ENCODE measurements at regions not wholly inside any gene's neighbourhood (a gene's known extent, or its start where the extent isn't known, plus 50 kb on each side); places are given as distances from the start of the nearest gene placed in this dataset.

DNA sequence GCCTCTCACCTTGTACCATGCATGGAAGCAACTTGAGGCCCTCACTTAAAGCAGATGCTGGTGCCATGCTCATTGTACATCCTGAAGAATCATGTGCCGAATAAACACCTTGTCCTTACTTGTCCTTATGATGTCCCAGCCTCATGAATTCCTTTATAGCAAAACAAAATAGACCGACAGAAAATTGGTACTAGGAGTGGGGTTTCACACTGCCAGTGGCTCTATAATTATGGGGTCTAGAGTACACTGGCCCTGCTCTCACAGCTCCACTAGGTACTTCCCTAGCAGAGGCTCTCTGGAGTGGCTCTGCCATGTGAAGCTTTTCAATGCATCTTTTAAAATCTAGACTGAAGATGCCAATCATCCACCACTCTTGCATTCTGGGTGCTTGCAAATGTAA, 101.2 kb downstream of the HTR1B start:
- Histone ChIP-seq H3K9me3 (ENCODE audit: low read depth) (no peaks in the 10 kb centered on the region), H3K4me2 (no peak overlapping the region), H3K27ac (no peak overlapping the region), H3K4me1 (ENCODE audit: insufficient read depth) (no peaks in the 10 kb centered on the region), H3K36me3 (replicated peaks; ENCODE audit: insufficient read depth, low read depth) (no peaks in the 10 kb centered on the region), H4K20me1 (ENCODE audit: insufficient read depth, poor library complexity, severe bottlenecking) (no peaks in the 10 kb centered on the region), H3K4me3 (no peak overlapping the region), H2AFZ (no peak overlapping the region), H3K27me3 (no peaks in the 10 kb centered on the region), H3K9me2 (replicated peaks; ENCODE audit: insufficient read depth) (no peaks in the 10 kb centered on the region), H3K79me2 (no peaks in the 10 kb centered on the region)
- no peak for DNase-seq (ENCODE audit: low spot score)
- WGBS (ENCODE audit: low lambda C conversion rate, missing lambda C conversion rate), result 94% methylated on average over 2 of the region's 2 CpGs
- no peak for TF ChIP-seq EZH2phosphoT487 (IDR thresholded peaks at IDR 0.05; ENCODE audit: low read depth, severe bottlenecking, unreplicated experiment)
- TF ChIP-seq EZH2 (IDR thresholded peaks at IDR 0.05; ENCODE audit: borderline replicate concordance), result no peak
- TF ChIP-seq, protein P1, sequence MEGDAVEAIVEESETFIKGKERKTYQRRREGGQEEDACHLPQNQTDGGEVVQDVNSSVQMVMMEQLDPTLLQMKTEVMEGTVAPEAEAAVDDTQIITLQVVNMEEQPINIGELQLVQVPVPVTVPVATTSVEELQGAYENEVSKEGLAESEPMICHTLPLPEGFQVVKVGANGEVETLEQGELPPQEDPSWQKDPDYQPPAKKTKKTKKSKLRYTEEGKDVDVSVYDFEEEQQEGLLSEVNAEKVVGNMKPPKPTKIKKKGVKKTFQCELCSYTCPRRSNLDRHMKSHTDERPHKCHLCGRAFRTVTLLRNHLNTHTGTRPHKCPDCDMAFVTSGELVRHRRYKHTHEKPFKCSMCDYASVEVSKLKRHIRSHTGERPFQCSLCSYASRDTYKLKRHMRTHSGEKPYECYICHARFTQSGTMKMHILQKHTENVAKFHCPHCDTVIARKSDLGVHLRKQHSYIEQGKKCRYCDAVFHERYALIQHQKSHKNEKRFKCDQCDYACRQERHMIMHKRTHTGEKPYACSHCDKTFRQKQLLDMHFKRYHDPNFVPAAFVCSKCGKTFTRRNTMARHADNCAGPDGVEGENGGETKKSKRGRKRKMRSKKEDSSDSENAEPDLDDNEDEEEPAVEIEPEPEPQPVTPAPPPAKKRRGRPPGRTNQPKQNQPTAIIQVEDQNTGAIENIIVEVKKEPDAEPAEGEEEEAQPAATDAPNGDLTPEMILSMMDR (IDR thresholded peaks at IDR 0.05; ENCODE audit: poor library complexity), result no peak

DNA sequence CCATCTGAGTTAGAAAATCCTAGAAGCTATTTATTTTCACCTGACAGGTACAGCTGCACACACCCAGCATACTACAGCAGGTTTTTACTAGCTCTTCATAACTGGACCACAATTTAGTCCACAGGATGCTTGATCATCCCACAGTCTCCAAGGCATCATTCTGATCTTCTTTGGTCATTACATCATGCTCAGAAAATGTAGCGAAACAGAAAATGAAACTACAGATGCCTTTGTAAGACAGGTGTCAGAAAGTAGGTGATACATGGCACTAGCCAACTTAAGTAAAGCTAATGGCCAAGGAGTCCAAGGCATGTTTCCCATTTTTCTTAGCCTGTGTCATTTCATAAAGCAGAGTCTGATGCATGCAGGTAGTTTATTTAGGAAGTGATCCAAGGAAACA, 102.3 kb downstream of the HTR1B start:
- Histone ChIP-seq H3K9me3 (ENCODE audit: low read depth) (no peaks in the 10 kb centered on the region), H3K36me3 (replicated peaks; ENCODE audit: insufficient read depth, low read depth) (no peaks in the 10 kb centered on the region), H3K4me3 (no peak overlapping the region), H3K79me2 (no peaks in the 10 kb centered on the region), H3K4me1 (ENCODE audit: insufficient read depth) (no peaks in the 10 kb centered on the region), H4K20me1 (ENCODE audit: insufficient read depth, poor library complexity, severe bottlenecking) (no peaks in the 10 kb centered on the region), H3K27ac (no peak overlapping the region), H2AFZ (no peak overlapping the region), H3K27me3 (no peaks in the 10 kb centered on the region), H3K9me2 (replicated peaks; ENCODE audit: insufficient read depth) (no peaks in the 10 kb centered on the region), H3K4me2 (no peak overlapping the region)
- WGBS (ENCODE audit: low lambda C conversion rate, missing lambda C conversion rate), result 100% methylated on average over 1 of the region's 1 CpG
- no peak for TF ChIP-seq EZH2phosphoT487 (IDR thresholded peaks at IDR 0.05; ENCODE audit: low read depth, severe bottlenecking, unreplicated experiment)
- TF ChIP-seq EZH2 (IDR thresholded peaks at IDR 0.05; ENCODE audit: borderline replicate concordance), result no peak
- DNase-seq (ENCODE audit: low spot score), result no peak

DNA sequence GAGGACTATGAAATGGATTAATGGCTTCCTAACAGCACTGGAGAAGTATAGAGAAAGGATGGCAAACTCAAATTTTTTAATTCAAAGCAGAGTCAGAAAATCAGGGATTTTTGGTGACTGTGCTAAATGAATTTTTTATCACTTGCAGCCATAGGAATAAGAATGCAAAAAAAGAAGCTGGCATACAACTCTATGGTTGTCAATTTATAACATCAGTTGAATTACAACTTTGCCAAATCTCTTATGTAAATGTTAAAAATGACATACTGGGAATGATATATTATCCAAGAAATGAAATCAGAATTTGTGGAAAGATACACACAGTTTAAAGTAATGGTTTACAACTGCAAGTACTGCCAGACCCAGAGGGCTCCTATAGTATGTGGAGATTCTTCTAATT, 106.5 kb downstream of the HTR1B start:
- TF ChIP-seq EZH2 (IDR thresholded peaks at IDR 0.05; ENCODE audit: borderline replicate concordance) (no peak), EZH2phosphoT487 (IDR thresholded peaks at IDR 0.05; ENCODE audit: low read depth, severe bottlenecking, unreplicated experiment) (no peak)
- TF ChIP-seq, protein P1 (IDR thresholded peaks at IDR 0.05; ENCODE audit: poor library complexity), result no peak
- no peaks in the 10 kb centered on the region for H3K9me2 ChIP-seq (replicated peaks; ENCODE audit: insufficient read depth)
- H3K27ac ChIP-seq, result no peak overlapping the region
- H4K20me1 ChIP-seq (ENCODE audit: insufficient read depth, poor library complexity, severe bottlenecking), result no peaks in the 10 kb centered on the region
- H3K4me2 ChIP-seq, result no peak overlapping the region
- H3K4me3 ChIP-seq, result no peak overlapping the region
- H3K79me2 ChIP-seq, result no peaks in the 10 kb centered on the region
- H3K27me3 ChIP-seq, result no peaks in the 10 kb centered on the region
- no peak overlapping the region for H2AFZ ChIP-seq
- no peaks in the 10 kb centered on the region for H3K9me3 ChIP-seq (ENCODE audit: low read depth)
- H3K36me3 ChIP-seq (replicated peaks; ENCODE audit: insufficient read depth, low read depth), result no peaks in the 10 kb centered on the region
- H3K4me1 ChIP-seq (ENCODE audit: insufficient read depth), result no peaks in the 10 kb centered on the region
- no peak for DNase-seq (ENCODE audit: low spot score)

DNA sequence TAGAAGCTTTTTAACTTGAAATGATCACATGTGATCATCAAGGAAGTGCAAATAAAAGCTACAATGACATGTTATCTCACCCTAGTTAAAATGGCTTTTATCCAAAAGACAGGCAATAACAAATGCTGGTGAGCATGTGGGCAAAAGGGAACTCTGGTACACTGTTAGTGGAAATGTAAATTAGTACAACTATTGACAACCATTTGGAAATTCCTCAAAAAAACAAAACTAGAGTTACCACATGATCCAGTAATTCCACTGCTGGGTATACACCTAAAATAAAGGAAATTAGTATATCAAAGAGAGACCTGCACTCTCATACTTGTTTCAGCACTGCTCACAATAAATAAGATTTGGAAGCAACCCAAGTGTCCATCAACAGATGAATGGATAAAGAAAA, 108.7 kb downstream of the HTR1B start:
- Histone ChIP-seq H4K20me1 (ENCODE audit: insufficient read depth, poor library complexity, severe bottlenecking) (no peaks in the 10 kb centered on the region), H3K36me3 (replicated peaks; ENCODE audit: insufficient read depth, low read depth) (no peaks in the 10 kb centered on the region), H3K4me2 (no peak overlapping the region), H3K79me2 (no peaks in the 10 kb centered on the region), H3K4me3 (no peak overlapping the region), H3K4me1 (ENCODE audit: insufficient read depth) (no peaks in the 10 kb centered on the region), H3K9me3 (ENCODE audit: low read depth) (no peaks in the 10 kb centered on the region), H3K27me3 (no peaks in the 10 kb centered on the region), H2AFZ (no peak overlapping the region), H3K9me2 (replicated peaks; ENCODE audit: insufficient read depth) (no peaks in the 10 kb centered on the region), H3K27ac (no peak overlapping the region)
- no peak for TF ChIP-seq EZH2 (IDR thresholded peaks at IDR 0.05; ENCODE audit: borderline replicate concordance)
- TF ChIP-seq, protein P1 (IDR thresholded peaks at IDR 0.05; ENCODE audit: poor library complexity), result no peak
- no peak for TF ChIP-seq EZH2phosphoT487 (IDR thresholded peaks at IDR 0.05; ENCODE audit: low read depth, severe bottlenecking, unreplicated experiment)
- no peak for DNase-seq (ENCODE audit: low spot score)

All from hepatocyte (in vitro differentiated cells).